SW 1271 (cell line): ENCODE measurements at regions not wholly inside any gene's neighbourhood (a gene's known extent, or its start where the extent isn't known, plus 50 kb on each side); places are given as distances from the start of the nearest gene placed in this dataset.

Experiments
- DNase-seq, 2 experiments: peaks; one replicate each; lab custom pipeline; 2025; lab: John Stamatoyannopoulos, UW

DNA sequence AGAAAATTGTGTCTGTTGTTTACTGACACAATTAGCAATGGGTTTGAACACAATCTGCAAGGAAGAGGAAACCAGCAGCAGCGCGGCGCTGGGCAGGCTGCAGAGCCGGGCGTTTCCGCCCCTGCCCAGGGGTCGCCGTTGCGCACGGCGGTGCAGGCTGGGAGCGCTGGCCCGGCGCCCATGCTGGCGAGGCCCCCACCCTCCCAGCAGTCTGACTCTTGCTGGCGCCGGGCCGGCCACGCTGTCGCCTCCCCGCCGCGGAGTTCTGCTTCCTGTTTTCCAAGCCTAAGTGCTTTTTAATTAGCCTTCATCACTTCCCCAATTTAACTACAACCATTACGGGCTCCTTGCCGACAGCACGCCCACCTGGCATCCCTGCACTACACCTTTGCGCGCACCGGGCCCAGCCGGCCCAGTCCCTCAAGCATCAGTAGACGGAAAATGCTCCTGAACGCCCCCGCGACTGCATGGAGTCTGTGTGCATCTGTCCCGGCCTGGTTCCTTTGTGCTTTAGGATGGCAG lies 212.1 kb downstream of the GXYLT1 start:
- DNase-seq, result no peak

DNA sequence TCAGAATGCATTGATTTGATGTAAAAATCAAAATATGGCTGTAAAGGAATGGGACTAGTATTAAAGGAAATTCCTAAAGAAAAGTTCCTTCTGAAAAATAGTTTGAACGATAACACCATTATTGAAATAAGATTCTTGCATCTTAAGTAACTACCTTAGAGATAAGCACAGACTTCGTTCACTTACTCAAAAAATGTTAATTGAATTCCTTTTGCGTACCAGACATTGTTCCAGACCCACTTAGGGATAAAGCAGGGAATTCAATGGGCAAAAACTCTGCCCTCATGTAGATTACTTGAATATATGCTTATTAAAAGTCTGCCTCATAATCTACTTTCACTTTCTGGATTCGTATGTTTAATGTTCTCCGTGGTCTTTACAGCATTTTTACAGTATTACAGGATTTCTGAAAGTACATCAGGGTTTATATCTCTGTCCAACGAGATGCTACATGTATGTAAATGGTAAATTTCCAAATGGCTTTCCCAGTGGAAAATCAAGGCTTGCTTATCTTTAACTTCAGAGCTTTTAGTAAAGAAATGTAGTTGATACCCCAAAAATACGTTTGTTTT lies 213.7 kb downstream of the GXYLT1 start:
- DNase-seq, result no peak

GRCh38 chr12:41924111-41924510 lies 220.6 kb downstream of the GXYLT1 start:
- DNase-seq, result no peak

- no peak for DNase-seq
Measured at GRCh38 chr12:41923351-41923750, 221.3 kb downstream of the GXYLT1 start.

DNA sequence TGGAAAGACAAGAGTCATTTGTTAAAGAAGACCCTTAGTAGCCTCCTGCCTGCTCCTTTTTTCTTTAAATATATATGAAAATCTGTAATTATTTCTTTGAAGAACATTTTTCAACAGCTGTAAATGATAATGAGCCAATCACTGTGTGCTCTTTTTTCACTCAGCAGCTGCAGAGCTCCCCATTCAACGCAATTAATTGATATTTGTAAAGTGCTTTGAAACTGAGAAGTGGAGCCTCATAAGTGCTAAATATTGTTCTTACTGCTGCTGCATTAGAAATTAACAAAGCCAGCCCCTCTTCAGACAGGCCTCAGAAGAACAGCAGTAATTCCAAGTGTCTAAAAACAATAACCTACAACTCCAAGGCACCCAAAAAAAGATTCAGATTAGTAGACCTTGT lies 224.3 kb downstream of the GXYLT1 start:
- DNase-seq, result no peak

GRCh38 chr12:41919526-41920261 lies 225.0 kb downstream of the GXYLT1 start:
- no peak for DNase-seq

- DNase-seq, result no peak
Measured at GRCh38 chr12:41919048-41919447, 225.6 kb downstream of the GXYLT1 start.

DNA sequence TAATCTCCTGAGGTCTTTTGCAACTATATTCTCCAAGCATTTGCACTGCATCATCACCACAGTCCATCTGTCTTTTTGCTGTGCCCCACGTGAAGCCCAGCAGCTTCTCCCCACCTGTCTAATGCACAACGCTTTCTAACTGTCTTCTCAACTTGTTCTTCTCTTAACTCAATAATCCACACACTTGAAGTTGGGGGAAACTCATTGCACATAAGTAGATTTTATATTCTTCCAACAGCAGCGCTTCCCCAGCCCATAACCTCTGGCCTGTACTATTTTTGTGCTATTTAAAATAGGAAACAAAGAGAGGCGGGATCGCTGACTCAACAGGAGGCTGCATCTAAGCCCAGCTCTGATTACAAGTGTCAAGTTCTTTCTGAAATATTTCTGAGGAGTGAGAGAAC lies 226.7 kb downstream of the GXYLT1 start:
- no peak for DNase-seq

DNA sequence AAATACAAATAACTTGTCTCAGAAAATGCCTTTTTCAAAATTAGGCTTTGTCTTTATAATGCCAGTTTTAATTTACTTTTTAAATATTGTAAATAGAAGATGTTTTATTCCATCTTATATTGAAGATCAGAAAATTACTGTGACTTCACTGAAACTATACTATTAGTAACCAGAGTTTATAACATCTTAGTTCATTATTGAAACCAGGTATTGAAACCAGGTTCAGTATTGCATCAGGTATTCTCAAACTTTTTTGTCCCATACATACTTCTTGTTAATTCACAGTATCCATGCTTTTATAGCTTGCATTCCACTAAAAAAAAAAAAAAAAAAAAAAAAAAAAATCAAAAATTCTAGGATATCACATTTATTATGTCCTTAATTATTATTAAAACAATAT lies 227.5 kb downstream of the GXYLT1 start:
- DNase-seq, result no peak

DNA sequence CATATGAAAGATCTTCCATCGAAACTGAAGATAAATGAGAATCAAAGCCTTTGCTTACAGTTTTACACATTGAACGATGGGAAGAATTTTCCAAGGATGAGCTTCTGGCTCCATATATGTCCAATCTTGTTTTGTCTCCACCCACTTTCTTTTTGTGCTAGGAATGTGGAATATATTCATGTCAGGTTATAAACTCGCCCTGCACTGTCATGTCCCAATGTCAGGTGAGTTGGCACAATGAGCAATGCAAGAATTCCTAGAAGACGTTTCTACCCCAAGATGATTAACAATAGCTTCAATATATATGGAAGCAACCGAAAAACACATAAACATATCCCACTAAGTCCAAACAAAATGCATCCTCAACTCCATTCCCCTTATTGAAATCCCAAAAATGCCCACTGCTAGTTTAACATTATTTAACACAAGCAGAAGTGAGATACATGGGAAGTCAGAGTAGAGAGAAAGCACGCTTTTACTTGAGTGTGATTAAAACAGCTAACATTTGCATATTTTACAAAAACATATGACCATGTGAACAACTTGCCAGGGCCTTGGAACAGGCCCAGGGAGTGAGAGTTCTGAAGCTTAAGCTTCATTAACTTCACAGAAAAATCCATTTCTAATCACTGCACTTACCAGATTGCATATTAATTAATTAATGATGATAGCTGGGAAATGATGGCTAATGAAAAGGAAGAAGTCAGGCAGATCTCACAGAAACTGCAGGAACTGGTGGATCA lies 233.9 kb downstream of the GXYLT1 start:
- DNase-seq, result no peak

GRCh38 chr12:41908206-41908605 lies 236.5 kb downstream of the GXYLT1 start:
- DNase-seq, result no peak

- DNase-seq, result no peak
Measured at GRCh38 chr12:41907550-41907949, 237.1 kb downstream of the GXYLT1 start.

GRCh38 chr12:41907021-41907420 lies 237.7 kb downstream of the GXYLT1 start:
- DNase-seq, result no peak

DNA sequence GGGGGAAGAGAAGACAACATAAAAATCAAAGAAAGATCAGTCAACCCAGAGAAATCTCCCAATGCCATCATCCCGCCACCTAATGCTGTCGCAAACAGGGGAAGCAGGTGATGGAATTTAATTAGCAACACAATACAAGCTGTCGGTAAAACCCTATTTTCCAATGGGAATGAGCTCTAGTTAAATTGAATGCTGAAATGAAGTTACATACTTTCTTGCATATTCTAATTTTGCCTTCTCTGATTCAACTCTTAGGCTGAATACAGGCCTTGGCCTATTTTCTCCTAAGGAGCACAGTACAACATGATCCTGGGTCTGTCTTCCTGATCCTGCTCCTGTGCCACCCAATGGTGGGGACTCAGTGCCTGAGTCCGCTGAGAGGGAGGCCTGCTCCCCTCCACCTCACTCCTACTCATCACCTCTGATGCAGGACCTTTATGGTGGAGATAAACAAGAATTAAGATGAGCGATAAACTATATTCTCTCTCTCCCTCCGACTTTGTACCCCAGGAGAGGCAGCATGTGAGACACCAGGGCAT lies 238.8 kb downstream of the GXYLT1 start:
- no peak for DNase-seq

DNA sequence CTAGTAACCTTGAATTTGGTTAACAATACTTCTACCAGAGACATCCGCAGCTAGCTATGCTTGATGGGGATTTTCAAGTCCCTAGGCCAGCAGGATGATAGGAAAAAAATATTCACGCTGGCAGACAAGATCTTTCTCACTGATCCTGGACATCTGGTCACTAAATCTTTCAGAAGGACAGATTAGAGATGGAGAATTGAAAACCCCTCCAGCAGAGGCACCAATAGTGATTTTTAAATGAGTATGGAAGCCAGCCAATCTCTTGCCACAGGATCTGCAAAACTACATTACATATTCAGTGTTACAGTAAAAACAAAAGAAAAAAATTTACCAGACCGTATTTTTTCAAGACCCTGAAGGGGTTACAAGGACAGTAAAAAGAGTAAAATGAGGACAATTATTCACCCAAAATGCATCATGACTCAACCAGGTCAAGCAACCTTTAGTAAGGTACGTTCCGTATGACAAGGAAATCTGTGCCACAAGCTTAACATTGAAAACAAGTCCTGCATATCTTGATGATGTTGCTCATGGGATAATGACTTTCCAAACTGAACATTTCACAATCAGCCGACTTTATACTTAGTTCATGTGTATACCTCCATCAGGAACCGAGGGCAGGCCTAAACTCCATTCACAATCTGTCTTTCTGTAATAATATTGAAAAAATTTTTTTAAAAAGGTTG lies 239.5 kb downstream of the GXYLT1 start:
- no peak for DNase-seq

- DNase-seq, result no peak
Measured at GRCh38 chr12:41904041-41904440, 240.6 kb downstream of the GXYLT1 start.

DNA sequence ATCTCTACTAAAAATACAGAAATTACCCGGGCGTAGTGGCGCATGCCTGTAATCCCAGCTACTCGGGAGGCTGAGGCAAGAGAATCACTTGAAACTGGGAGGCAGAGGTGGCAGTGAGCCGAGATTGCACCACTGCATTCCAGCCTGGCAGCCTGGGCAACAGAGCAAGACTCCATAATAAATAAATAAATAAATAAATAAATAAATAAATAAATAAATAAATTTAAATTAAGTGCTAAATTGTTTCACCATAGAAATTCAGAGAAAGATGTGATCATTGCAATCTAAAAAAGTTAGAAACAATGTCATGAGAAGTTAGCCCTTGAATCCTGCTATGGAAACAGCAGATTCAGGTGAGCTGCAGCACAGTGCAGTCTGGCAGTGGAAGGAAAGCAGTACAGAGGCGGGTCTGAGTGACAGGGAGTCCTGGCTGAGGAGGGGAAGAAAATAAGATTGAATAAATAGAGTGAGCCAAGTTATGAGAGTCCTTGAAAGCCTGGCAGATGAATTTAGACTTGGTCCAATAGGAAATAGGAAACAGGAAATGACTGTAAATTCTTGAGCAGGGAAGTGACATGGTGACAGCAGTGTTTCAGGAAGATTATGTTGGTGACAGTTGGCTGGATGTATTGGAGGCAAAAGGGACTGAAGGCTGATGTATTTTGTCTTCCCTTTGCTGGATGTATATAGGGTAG lies 241.5 kb downstream of the GXYLT1 start:
- no peak for DNase-seq

DNA sequence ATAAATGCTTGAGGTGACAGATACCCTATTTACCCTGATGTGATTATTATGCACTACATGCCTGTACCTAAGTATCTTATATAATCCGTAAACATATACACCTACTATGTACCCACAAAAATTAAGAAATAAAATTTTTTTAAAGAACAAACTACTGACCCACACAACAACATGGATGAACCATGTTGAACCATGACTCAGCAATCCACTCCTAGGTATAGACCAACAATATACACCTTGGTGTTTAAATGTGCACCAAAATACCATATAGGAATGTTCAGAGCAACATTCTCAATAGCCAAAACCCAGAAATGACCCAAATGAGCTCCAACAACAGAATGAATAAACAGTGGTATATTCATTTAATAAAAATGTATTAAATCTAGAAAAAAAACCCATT lies 245.1 kb downstream of the GXYLT1 start:
- DNase-seq, result no peak

DNA sequence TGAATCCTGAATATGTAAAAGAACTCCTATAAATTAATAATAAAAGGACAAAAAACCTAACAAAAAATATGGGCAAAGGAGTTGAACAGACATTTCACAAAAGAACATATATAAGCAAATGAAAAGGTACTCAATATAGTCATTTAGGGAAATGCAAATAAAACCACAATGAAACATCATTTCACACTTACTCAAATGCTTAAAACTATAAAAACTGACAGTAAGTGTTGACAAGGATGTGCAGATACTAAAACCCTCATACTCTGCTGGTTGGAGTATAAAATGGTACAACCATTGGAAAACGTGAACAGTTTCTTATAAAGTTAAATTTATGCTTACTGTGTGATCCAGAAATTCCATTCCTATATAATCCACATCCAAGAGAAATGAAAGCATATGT lies 247.1 kb downstream of the GXYLT1 start:
- no peak for DNase-seq

DNA sequence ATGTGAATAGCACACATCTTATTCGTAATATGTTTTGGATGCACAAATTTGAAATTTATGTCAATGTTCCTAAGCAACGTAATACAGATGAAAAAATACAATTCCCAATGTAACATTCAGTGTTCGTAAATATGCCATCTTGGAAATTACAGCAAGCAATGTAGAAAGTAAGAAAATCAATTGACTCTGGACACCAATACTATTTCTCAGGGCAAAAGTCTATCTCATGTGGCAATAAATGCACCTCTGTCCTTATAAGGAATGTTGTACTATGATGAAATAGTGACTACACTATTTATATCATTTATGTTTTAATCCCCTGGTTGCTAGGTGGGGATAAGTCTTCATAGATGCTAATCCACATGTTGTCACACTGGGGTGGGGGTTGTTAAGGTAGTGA lies 251.2 kb downstream of the GXYLT1 start:
- no peak for DNase-seq

- no peak for DNase-seq
Measured at GRCh38 chr12:41892302-41892701, 252.4 kb downstream of the GXYLT1 start.

DNA sequence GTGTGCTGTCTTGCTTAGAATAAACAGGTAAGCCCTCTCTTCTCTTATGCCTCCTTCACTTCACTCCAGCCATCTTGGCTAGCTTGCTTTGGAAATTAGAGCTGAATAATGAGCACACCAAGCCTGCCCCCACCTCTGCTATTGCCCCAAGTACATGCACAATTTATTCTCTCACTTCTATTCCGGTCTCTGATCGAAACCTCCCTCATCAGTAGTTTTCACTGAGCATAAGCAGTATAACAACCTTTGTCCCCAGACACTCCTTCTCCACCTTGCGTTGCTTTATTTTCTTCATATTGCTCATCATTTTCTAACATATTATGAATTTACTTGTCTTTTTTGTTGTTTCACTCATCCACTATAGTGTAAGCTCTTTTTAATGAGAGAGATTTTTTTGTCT lies 253.4 kb downstream of the GXYLT1 start:
- no peak for DNase-seq
